ENCODE measurements at regions not wholly inside any gene's neighbourhood (a gene's known extent, or its start where the extent isn't known, plus 50 kb on each side); places are given as distances from the start of the nearest gene placed in this dataset.
"Not testable (repeated sequence)": the region's sequence is repeated elsewhere in the genome, so short reads cannot be mapped to it uniquely, and the experiment has no call there.

DNA sequence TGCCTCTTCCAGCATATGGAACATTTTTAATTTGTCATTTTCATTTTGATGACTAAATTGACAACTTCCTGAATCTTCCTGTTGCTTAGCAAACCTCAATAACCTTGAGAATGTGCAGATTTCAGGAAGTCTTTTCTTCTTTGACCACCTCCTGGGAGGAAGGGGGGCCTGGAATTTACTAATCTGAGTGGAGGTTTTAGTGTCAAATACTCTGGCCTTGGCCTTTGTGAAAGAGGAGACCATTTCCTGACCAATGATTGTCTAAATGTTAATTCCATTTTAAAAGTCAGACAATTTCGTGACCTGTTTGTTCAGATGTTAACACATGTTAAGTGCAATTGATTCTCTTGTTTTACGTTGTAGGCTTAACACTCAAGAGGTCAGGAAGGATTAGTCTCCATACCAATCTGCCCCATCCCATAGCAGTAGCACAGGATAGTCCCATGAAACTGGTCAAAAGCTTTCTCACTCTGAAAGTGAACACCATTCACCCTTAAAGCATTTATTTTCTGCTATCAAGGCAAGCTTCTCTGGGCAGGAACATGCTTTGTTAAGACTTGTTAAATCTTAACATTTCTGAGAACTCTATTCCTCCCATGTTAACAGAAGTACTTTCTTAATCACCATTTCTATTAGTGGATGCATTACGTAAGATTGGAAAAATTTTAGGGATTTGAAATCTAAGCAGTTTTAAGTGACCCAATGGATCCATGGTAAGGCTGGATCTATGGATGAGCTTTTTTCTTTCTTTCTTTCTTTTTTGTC lies 219.6 kb downstream of the RND3 start:
- no peak for DNase-seq (ENCODE audit: low spot score)

DNA sequence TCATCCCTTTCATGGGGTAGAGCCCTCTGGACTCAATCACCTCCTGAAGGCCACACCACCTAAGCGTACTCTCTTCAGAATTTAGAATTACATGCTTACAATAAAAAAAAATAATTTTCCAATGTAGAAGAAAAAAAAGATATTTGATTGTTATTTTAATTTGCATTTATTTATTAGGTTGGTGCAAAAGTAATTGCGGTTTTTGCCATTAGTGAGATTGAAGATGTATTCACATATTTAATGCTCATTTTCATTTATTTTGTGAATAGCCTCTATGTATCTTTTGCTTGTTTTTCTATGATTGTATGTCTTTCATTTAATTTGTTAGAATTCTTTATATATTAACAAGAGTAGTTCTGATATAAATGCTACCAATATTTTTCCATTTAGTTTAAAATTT lies 220.5 kb downstream of the RND3 start:
- no peak for DNase-seq (ENCODE audit: low spot score)

- DNase-seq (ENCODE audit: low spot score): no peak
These were observed 223.0 kb downstream of the RND3 start for GRCh38 chr2:150264442-150264841.

GRCh38 chr2:150261691-150262090 lies 225.8 kb downstream of the RND3 start:
- no peak for DNase-seq (ENCODE audit: low spot score)

- DNase-seq (ENCODE audit: low spot score): no peak
These were observed 226.8 kb downstream of the RND3 start for GRCh38 chr2:150260636-150261035.

DNA sequence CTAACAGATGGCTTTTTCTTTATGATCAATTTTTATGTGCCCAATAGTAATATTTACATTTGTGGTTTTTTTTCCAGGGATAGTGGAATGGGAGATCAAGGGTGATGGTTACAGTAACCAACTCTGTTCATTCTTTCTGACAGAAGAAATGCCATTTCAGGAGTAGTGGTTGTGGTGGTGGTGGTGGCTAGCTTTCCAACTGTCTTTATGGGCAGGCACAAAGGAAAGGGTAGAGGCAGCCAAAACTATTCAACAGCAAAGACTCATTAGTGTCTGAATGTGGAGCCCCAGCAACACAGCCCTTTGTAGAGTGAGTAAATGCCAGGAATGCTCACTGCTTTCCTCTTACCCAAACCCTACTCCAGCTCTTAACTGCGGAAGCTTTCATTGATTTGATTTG lies 227.7 kb downstream of the RND3 start:
- DNase-seq (ENCODE audit: low spot score): no peak

DNA sequence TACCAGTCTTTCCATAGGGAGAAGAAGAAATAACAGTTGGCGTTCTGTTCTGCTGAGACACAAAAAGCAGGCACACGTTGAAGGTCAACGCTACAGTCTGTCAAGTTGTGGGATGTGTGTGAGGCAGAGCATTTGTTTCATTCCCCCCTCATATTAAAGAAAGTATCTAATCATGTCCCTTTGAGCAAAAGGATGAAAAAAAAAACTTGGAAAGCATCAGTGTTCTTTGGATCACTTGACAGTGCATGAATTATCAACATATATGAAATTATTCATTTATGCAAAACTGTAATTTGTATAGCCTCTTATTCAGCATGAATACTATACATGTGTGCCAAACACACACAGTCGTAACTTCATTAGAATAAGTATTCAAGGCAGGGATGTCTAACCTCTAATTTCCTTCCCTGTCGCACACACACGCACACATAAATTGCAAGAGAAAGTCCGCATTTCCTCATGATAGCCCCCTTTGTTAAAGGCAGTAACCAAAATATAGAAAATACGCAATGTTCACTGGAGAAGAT lies 228.6 kb downstream of the RND3 start:
- no peak for DNase-seq (ENCODE audit: low spot score)

DNA sequence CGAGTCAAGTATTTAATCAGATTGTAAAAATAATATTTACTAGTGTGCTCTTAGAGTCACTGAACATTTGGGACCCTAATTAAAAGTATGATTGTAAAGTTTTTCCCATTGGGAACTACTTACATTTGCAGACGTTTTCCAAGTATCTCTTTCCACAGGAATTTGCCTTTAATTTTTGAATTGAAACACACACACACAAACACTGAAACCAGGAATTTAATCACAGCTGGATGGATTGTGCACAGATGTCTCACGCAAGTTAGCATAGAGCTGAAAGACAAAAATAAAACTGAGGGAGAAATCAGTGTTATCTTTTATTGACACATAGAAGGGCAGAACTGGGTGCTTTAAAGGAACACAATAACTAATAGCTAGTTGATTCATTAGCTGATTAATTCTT lies 230.7 kb downstream of the RND3 start:
- DNase-seq (ENCODE audit: low spot score): no peak

GRCh38 chr2:150255528-150255927 lies 231.9 kb downstream of the RND3 start:
- DNase-seq (ENCODE audit: low spot score): no peak

DNA sequence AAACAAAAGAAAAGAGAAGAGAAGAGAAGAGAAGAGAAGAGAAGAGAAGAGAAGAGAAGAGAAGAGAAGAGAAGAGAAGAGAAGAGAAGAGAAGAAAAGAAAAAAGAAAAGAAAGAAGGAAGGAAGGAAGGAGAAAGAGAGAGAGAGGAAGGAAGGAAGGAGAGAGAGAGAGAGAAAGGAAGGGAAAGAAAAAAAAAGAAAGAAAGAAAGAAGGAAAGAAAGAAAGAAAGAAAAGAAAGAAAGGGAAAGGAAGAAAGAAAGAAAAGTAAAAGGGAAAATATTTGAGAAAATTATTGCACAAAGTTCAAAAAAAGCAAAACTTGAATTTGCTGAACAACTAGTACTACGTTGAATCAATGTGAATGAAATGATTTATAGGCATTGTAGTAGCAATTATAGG lies 237.7 kb downstream of the RND3 start:
- not testable (repeated sequence) for DNase-seq (ENCODE audit: low spot score)

GRCh38 chr2:150247481-150247880 lies 240.0 kb downstream of the RND3 start:
- DNase-seq (ENCODE audit: low spot score): no peak

GRCh38 chr2:150234787-150235446 lies 252.6 kb downstream of the RND3 start:
- peak; percentile 75 for DNase-seq (ENCODE audit: low spot score)

GRCh38 chr2:150232871-150233270 lies 254.6 kb downstream of the RND3 start:
- DNase-seq (ENCODE audit: low spot score): no peak

DNA sequence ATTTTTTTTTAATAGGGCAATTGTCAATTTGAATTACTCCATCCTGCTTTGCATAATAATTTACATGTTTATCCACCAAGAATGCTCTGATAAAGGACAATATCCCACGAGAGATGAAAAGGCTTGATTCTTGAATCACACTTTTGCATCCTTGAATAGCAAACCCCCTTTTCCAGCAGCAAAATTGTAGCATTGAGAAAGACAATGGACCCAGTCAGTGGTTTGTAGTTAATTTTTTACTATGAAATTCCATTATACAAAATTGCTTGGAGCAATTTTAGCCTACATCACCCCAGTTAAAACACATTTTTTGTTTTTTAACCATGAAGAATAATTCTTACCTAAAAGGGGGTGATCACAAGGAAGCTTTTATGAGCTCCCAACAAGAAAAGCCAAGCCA lies 255.1 kb downstream of the RND3 start:
- DNase-seq (ENCODE audit: low spot score): no peak

- DNase-seq (ENCODE audit: low spot score): no peak
These were observed 256.9 kb downstream of the RND3 start for GRCh38 chr2:150230616-150231015.

- DNase-seq (ENCODE audit: low spot score): no peak
These were observed 257.5 kb downstream of the RND3 start for GRCh38 chr2:150230004-150230403.

GRCh38 chr2:150228936-150229335 lies 258.5 kb downstream of the RND3 start:
- no peak for DNase-seq (ENCODE audit: low spot score)

GRCh38 chr2:150225030-150225429 lies 262.4 kb downstream of the RND3 start:
- no peak for DNase-seq (ENCODE audit: low spot score)

DNA sequence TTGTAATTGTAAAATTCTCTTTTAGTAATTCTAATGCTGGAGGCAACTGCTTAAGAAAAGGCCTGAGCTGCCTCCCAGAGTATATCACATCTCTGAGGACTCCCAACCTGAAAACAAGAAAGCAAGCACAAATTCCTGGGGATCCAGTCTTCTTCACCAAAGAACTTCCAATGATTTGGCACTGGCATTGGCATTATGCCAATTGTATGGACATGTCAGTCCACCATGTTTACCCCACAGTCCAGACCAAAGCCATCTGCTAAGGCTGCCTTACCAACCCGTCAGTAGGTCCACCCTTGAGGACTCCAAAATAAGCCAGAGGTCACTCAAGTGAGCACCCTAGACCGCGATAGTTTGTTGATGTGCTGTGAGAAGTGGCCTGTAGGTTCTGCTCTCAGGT lies 263.1 kb downstream of the RND3 start:
- DNase-seq (ENCODE audit: low spot score): no peak

DNA sequence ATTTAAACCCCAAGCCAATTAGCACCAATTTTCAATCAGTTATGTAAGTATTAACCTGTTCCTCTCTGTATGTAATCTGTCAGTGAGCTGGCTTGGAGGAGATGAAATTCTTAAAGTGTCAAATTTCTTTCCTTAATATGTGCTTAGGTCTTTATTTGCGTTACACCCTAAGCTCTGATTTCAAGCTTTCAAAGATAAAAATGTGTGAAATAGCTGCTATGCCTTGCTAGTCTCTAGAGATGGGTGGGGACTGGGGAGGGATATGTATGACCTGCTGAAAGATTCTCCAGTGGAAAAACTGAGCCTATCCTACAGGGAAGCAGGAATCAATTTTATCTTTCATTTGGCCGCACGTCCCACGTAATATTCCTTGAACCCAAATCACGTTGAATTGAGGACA lies 264.5 kb downstream of the RND3 start:
- DNase-seq (ENCODE audit: low spot score): no peak

GRCh38 chr2:150222379-150222778 lies 265.1 kb downstream of the RND3 start:
- DNase-seq (ENCODE audit: low spot score): no peak

GRCh38 chr2:150219861-150220260 lies 267.6 kb downstream of the RND3 start:
- DNase-seq (ENCODE audit: low spot score): no peak

- DNase-seq (ENCODE audit: low spot score): no peak
These were observed 272.4 kb downstream of the RND3 start for GRCh38 chr2:150215041-150215440.

GRCh38 chr2:150214626-150215025 lies 272.8 kb downstream of the RND3 start:
- no peak for DNase-seq (ENCODE audit: low spot score)
